Fibroblast of skin of left biceps (primary cell): ENCODE measurements at regions not wholly inside any gene's neighbourhood (a gene's known extent, or its start where the extent isn't known, plus 50 kb on each side); places are given as distances from the start of the nearest gene placed in this dataset.
"Not testable (repeated sequence)": the region's sequence is repeated elsewhere in the genome, so short reads cannot be mapped to it uniquely, and the experiment has no call there.

Source experiments
- DNase-seq, 2 experiments: peaks; one replicate each; pipeline ENCODE4 v3.0.0-alpha.2; 2013; ENCODE audit warnings: low read depth in 2 of 2

DNA sequence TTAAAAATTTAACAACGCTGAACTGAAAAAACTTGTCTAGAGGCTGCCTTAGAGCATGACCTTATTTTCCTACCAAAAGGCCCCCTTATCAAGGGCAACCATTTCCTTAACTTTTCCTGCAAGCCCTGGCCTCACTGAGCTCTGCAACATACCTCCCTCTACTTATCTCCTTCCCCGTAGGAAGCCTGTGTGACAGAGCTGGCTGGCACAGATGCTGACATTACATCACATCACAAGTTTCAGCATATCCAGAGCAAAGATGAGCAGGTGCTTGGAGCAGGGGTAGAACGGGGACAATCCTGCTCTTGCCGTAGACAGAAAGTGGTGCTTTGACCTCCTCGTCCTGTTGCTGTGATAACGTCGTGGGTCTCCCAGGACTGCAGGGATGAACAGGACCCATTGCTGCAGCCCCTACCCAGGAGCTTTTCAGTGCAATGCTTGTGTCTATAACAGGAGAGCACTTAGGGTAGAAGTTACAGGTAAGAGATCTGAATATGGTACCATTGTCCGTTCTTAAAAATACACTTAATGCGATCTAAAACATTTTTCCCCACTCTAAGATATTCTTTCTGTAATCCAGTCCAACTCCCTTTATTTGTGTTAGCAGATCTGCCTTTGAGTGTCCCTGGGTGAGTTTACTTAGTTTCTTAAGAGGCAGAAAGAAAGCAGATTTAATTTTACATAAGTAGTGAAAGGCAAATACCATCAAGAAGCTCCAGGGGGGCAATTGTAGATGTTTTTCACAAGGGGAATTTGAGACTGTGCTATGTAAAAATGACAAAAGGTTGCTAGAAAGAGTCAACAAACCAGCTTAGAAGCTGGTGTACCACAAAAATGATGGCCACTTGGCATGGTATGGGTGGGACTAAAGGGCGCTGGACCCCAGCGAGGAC, 101.9 kb upstream of the EFNA5 start:
- no peak for DNase-seq

GRCh38 chr5:107771926-107772325, 101.2 kb upstream of the EFNA5 start:
- DNase-seq = no peak

DNA sequence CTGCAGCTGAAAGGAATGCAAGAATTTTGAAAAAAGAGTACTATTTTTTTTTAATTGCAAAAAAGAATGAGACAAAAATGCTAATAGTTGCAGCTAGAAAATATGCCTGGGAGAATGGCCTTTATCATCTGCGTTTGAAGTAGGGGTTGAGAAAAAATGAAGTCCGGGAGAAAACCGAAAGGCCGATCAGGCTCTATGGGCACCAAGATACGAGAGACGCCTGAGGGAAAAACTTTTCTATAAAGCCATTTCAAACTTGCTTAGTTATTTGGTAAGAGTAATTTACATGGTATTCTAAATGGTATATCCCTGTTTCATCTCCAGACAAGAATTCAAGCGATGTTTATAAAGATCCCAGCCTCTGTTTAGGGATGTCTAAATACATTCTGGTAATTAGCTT, 99.3 kb upstream of the EFNA5 start:
- no peak for DNase-seq

DNA sequence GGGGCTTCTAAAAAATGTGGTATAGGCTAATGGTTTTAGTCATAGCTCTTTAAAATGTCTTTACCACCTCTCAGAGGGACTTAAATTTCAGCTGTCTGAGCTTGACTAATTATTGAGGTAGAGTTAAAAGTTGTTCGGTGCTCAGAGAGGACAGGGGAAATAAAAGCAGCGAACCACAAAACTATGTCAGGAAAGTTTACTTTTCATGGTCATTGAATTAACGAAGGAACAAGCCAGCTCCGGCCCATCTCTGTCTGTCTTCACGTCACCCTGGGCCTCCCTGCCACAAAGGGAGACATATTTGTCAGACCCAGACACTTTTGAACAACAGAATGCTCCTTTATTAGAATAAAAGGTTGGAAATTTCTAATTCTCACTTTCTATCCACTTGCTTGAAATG, 98.8 kb upstream of the EFNA5 start:
- no peak for DNase-seq

DNA sequence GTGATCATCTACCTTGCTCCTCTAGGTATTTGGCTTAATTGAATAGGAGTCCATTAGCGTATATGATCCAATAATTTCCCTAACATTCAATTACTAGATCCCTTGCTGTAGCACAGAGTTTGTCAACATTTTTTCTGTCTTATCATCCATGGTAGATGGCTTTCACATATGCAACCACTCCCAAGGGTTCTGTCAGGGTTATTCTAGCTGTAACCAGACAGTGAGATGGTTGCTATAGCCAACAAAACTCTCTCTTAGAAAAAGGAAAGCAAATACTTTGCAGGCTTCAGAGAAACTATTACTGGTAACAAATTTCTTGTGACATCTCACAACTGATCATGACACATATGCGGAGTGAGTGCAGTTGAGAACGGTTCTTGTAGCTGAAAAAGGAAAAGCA, 96.2 kb upstream of the EFNA5 start:
- DNase-seq = no peak

GRCh38 chr5:107766439-107766838, 95.7 kb upstream of the EFNA5 start:
- no peak for DNase-seq

DNA sequence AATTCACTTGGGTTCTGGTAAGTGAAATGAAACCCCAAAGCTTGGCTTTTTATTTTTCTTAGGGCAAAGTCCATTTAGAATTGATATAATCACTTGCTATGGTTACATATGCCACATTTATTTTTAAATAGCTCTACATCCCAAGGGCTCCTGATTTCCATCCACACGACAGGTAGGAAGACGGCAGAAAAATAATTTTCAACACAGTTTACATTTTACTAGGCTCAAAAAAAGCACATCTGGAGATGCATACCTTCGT, 95.0 kb upstream of the EFNA5 start:
- DNase-seq = no peak

- DNase-seq = no peak
Measured at GRCh38 chr5:107764976-107765804, 94.5 kb upstream of the EFNA5 start.

- DNase-seq = no peak
Measured at GRCh38 chr5:107764282-107764681, 93.5 kb upstream of the EFNA5 start.

DNA sequence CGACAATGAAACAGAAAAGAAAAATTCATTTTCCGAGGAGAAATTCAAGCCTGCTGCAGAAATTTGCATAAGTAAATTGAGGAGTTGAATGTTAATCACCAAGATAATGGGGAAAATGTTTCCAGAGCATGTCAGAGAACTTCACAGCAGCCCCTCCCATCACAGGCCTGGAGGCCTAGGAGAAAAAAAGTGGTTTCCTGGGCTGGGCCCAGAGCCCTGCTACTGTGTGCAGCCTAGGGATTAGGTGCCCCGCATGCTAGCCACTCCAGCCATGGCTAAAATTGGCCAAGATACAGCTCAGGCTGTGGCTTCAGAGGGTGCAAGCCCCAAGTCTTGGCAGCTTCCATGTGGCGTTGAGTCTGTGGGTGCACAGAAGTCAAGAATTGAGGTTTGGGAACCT, 82.7 kb upstream of the EFNA5 start:
- DNase-seq = no peak

GRCh38 chr5:107744418-107745330, 73.9 kb upstream of the EFNA5 start:
- no peak for DNase-seq

- DNase-seq = peak; percentile 9 to 12
Measured at GRCh38 chr5:107743373-107744000, 72.8 kb upstream of the EFNA5 start.

GRCh38 chr5:107739661-107740060, 68.9 kb upstream of the EFNA5 start:
- DNase-seq = no peak

DNA sequence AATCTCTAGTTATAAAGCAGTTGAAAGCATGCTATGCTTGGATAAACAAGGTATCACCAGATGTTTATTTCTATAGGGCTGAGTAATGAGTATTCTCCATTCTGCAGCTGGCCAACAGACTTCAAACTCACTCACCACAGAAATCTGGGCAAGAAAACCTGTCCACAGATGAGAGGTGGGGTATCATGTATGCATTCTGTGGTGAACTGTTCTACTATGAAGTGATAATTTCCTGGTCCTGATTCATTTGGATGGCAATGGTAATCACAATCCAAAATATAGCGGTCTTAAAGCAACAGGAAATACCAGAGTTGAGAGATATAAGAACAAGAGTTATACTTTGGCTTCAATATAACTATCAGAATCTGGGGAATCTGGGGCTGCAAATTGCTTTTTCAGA, 65.9 kb upstream of the EFNA5 start:
- DNase-seq = peak; percentile 44 to 55

DNA sequence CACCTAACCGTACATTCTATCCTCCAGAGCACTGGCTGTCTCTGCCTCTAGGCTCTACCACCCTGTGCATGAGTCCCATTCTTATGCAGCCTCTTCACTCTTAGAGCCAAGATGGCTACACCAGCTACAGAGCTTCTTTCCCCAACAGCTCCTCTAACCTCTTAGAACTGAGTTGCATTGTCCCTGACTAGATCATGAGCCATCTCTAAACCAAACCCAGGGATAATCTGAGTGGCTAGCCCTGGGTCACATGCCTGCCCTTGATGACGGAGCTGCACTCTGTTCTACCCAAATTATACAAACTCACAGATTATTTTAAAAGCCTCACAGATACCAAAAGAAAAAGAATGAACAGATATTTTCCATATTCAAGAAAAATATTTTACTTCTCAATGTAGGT, 65.4 kb upstream of the EFNA5 start:
- DNase-seq = not testable (repeated sequence)

- DNase-seq = no peak
Measured at GRCh38 chr5:107735558-107735957, 64.8 kb upstream of the EFNA5 start.

GRCh38 chr5:107726896-107727295, 56.2 kb upstream of the EFNA5 start:
- no peak for DNase-seq

- DNase-seq = no peak
Measured at GRCh38 chr5:107724642-107725041, 53.9 kb upstream of the EFNA5 start.

DNA sequence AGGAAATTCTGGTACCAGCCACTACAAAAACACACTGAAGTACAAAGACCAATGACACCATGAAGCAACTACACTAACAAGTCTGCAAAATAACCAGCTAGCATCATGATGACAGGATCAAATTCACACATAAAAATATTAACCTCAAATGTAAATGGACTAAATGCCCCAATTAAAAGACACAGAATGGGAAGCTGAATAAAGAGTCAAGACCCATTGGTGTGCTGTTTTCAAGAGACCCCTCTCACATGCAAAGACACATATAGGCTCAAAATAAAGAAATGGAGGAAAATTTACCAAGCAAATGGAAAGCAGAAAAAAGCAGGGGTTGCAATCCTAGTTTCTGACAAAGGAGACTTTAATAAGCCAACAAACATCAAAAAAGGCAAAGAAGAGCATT, 50.5 kb upstream of the EFNA5 start:
- not testable (repeated sequence) for DNase-seq
